ENCODE measurements at regions not wholly inside any gene's neighbourhood (a gene's known extent, or its start where the extent isn't known, plus 50 kb on each side); places are given as distances from the start of the nearest gene placed in this dataset.

DNA sequence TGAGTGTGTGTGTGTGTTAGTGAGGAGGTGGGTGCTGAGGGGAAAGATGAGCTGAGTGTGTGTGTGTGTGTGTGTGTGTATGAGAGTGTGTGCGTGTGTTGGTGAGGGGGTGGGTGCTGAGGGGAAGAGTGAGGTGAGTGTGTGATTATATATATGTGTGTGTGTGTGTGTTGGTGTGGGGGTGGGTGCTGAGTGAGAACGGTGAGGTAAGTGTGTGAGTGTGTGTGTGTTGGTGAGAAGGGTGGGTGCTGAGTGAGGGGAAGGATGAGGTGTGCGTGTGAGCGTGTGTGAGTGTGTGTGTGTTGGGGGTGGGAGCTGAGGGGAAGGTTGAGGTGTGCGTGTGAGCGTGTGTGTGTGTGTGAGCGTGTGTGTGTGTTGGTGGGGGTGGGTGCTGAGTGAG lies 322.0 kb upstream of the NT5C1B start:
- Histone ChIP-seq H3K4me3 (ENCODE audit: low read depth, low read length) (no peak overlapping the region), H3K27me3 (ENCODE audit: control insufficient read depth, insufficient read depth, low read length) (no peaks in the 10 kb centered on the region), H3K36me3 (ENCODE audit: control insufficient read depth, insufficient read depth, low read length) (no peaks in the 10 kb centered on the region)
- FAIRE-seq, result no peak
- no peak for TF ChIP-seq CTCF (IDR thresholded peaks at IDR 0.05; ENCODE audit: insufficient read depth, low read length, severe bottlenecking)
- no peak for DNase-seq (ENCODE audit: low read depth)

DNA sequence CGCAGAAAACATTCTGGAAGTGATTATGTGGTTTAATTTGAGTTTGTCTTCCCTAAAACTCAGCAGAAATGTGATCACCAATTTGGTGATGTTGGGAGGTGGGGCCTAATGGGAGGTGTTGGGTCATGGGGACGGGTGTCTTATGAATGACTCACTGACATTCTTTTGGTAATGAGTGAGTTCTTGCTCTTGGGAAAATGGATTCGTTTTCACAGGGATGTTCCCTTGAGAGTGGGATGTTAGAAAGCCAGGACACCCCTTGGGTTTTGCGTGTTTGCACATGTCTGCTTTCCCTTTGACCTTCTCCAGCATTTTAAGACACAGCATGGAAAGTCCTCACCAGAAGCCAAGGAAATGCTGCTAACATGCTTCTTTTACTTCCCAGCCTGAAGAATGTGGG lies 321.5 kb upstream of the NT5C1B start:
- DNase-seq (ENCODE audit: low read depth) (peak; percentile 94), FAIRE-seq (peak; percentile 86)
- no peak overlapping the region for H3K4me3 ChIP-seq (ENCODE audit: low read depth, low read length)
- TF ChIP-seq CTCF (IDR thresholded peaks at IDR 0.05; ENCODE audit: insufficient read depth, low read length, severe bottlenecking), result no peak
- H3K27me3 ChIP-seq (ENCODE audit: control insufficient read depth, insufficient read depth, low read length), result no peaks in the 10 kb centered on the region
- H3K36me3 ChIP-seq (ENCODE audit: control insufficient read depth, insufficient read depth, low read length), result no peaks in the 10 kb centered on the region

- Histone ChIP-seq H3K27me3 (ENCODE audit: control insufficient read depth, insufficient read depth, low read length) (no peaks in the 10 kb centered on the region), H3K36me3 (ENCODE audit: control insufficient read depth, insufficient read depth, low read length) (no peaks in the 10 kb centered on the region), H3K4me3 (ENCODE audit: low read depth, low read length) (no peak overlapping the region)
- DNase-seq (ENCODE audit: low read depth) (no peak), FAIRE-seq (no peak)
- no peak for TF ChIP-seq CTCF (IDR thresholded peaks at IDR 0.05; ENCODE audit: insufficient read depth, low read length, severe bottlenecking)
These were observed 318.6 kb upstream of the NT5C1B start for GRCh38 chr2:18907937-18908336.

- H3K36me3 ChIP-seq (ENCODE audit: control insufficient read depth, insufficient read depth, low read length), result no peaks in the 10 kb centered on the region
- TF ChIP-seq CTCF (IDR thresholded peaks at IDR 0.05; ENCODE audit: insufficient read depth, low read length, severe bottlenecking), result no peak
- FAIRE-seq (no peak), DNase-seq (ENCODE audit: low read depth) (no peak)
- H3K27me3 ChIP-seq (ENCODE audit: control insufficient read depth, insufficient read depth, low read length), result no peaks in the 10 kb centered on the region
- H3K4me3 ChIP-seq (ENCODE audit: low read depth, low read length), result no peak overlapping the region
These were observed 318.1 kb upstream of the NT5C1B start for GRCh38 chr2:18907508-18907907.

- DNase-seq (ENCODE audit: low read depth), result no peak
- no peak for FAIRE-seq
- Histone ChIP-seq H3K4me3 (ENCODE audit: low read depth, low read length) (no peak overlapping the region), H3K27me3 (ENCODE audit: control insufficient read depth, insufficient read depth, low read length) (no peaks in the 10 kb centered on the region), H3K36me3 (ENCODE audit: control insufficient read depth, insufficient read depth, low read length) (no peaks in the 10 kb centered on the region)
- TF ChIP-seq CTCF (IDR thresholded peaks at IDR 0.05; ENCODE audit: insufficient read depth, low read length, severe bottlenecking), result no peak
These were observed 314.4 kb upstream of the NT5C1B start for GRCh38 chr2:18903750-18904149.

DNA sequence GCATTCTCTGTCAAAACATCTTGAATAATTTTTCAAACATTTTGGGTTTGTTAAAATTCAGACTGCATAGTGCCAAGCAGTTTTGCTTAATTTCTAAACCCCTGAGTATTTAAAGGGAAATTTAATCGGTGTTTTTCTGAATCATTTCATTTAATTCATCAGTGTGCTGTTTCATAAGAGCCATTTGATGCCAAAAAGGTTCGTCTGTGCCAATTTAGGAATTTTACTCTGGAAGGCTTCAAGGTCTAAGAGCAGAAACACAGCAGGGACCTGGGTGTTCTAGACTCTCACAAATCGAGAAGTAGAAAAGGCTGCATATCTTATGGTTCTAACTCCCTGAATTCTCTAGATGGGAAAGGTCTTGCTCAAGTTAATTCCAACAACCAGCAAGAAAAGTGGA lies 311.9 kb upstream of the NT5C1B start:
- FAIRE-seq, result no peak
- Histone ChIP-seq H3K4me3 (ENCODE audit: low read depth, low read length) (no peak overlapping the region), H3K27me3 (ENCODE audit: control insufficient read depth, insufficient read depth, low read length) (no peaks in the 10 kb centered on the region), H3K36me3 (ENCODE audit: control insufficient read depth, insufficient read depth, low read length) (no peaks in the 10 kb centered on the region)
- TF ChIP-seq CTCF (IDR thresholded peaks at IDR 0.05; ENCODE audit: insufficient read depth, low read length, severe bottlenecking), result no peak
- no peak for DNase-seq (ENCODE audit: low read depth)
